Body of pancreas (tissue), 4 donors: ENCODE measurements at regions not wholly inside any gene's neighbourhood (a gene's known extent, or its start where the extent isn't known, plus 50 kb on each side); places are given as distances from the start of the nearest gene placed in this dataset.

Experiments used
- ATAC-seq: fragments of 150-250 bp; one replicate; pipeline ENCODE4 v1.9.1; 2016
- DNase-seq, 4 donors: peaks; one replicate each; pipeline ENCODE4 v3.0.0-alpha.2; 2019
- H3K27ac ChIP-seq, 4 donors: fragments of 200-600 bp; sonication (generic); 1 replicate in 3 of 4; 2 replicates in 1 of 4; pipeline versions ENCODE4 v1.5.1 to v1.6.1; 2016 to 2019; ENCODE audit warnings: mild to moderate bottlenecking in 1 of 4, mixed read lengths in 1 of 4, moderate library complexity in 1 of 4
- H3K27me3 ChIP-seq, 2 donors: fragments of 200-600 bp; sonication (generic); one replicate each; pipeline ENCODE4 v1.6.0; 2016; ENCODE audit warnings: mild to moderate bottlenecking in 1 of 2
- H3K36me3 ChIP-seq, 2 donors: fragments of 200-600 bp; sonication (generic); replicated peaks in 1 of 2; 2 replicates each; pipeline ENCODE4 v1.5.1; 2016; ENCODE audit warnings: low read depth in 2 of 2; ENCODE audit not compliant: insufficient read depth in 1 of 2
- H3K4me1 ChIP-seq: fragments of 200-600 bp; sonication (generic); one replicate; pipeline ENCODE4 v1.6.0; 2016
- H3K4me3 ChIP-seq, 2 donors: fragments of 200-600 bp; sonication (generic); 1 replicate in 1 of 2; 2 replicates in 1 of 2; pipeline ENCODE4 v1.5.1; 2016 to 2019
- H3K9me3 ChIP-seq, 3 donors: fragments of 200-600 bp; sonication (generic); 1 replicate in 2 of 3; 2 replicates in 1 of 3; pipeline ENCODE4 v1.5.1; 2016
- POLR2A ChIP-seq, 3 donors: fragments of 450-650 bp; IDR thresholded peaks; one replicate each; pipeline ENCODE4 v1.6.1; 2016; ENCODE audit warnings: antibody characterized with exemption in 3 of 3, mild to moderate bottlenecking in 2 of 3
- WGBS, 2 donors: methylation state at CpG; one replicate each; pipeline ENCODE4 v1.1.5; 2017; 5-methylcytosine and 5-hydroxymethylcytosine counted together
- intact Hi-C: fragments of 100-400 bp; cut with DNase I; formaldehyde crosslinking; loops from one replicate; pipeline ENCODE4 v1.15.1; 2023
- TF ChIP-seq, protein P1 (sequence below), 7 experiments: fragments of 450-650 bp in 4 of 7; fragments of 200-600 bp in 3 of 7; sonication (generic) in 3 of 7; IDR thresholded peaks; one replicate each; pipeline ENCODE4 v1.5.1; 2016 to 2019; ENCODE audit warnings: antibody characterized with exemption in 7 of 7

DNA sequence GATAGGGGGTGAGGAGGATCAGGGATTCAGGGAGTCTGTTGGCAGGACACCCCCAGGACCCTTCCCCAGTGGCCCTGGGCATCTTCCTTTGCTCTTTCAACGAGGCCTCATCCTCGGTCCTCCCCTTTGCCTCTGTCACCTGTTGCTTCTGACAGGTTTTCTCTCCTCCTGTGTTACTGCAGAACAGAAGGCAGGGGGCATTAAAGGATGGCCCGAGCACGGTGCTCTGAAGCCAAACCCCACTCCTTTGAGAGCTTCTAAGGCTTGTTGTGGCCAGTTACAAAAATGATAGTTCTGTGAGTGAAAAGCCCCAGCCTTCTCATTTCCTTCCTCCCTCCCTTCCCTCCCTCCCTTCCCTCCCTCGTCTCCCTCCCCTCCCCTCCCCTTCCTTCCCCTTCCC, 82.5 kb downstream of the THNSL2 start:
- Histone ChIP-seq H3K27me3 (no peaks in the 10 kb centered on the region), H3K9me3 (no peaks in the 10 kb centered on the region), H3K36me3 (no peaks in the 10 kb centered on the region), H3K27ac (no peak overlapping the region), H3K4me1 (no peaks in the 10 kb centered on the region), H3K4me3 (no peak overlapping the region)
- ATAC-seq: no peak
- intact Hi-C loops: no loop called here
- no peak for DNase-seq
- 26 to 34% methylated on average over 5 of the region's 5 CpGs for WGBS, 2 donors
- TF ChIP-seq, protein P1, sequence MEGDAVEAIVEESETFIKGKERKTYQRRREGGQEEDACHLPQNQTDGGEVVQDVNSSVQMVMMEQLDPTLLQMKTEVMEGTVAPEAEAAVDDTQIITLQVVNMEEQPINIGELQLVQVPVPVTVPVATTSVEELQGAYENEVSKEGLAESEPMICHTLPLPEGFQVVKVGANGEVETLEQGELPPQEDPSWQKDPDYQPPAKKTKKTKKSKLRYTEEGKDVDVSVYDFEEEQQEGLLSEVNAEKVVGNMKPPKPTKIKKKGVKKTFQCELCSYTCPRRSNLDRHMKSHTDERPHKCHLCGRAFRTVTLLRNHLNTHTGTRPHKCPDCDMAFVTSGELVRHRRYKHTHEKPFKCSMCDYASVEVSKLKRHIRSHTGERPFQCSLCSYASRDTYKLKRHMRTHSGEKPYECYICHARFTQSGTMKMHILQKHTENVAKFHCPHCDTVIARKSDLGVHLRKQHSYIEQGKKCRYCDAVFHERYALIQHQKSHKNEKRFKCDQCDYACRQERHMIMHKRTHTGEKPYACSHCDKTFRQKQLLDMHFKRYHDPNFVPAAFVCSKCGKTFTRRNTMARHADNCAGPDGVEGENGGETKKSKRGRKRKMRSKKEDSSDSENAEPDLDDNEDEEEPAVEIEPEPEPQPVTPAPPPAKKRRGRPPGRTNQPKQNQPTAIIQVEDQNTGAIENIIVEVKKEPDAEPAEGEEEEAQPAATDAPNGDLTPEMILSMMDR (IDR thresholded peaks at IDR 0.05): no peak
- TF ChIP-seq POLR2A (IDR thresholded peaks at IDR 0.05): no peak

DNA sequence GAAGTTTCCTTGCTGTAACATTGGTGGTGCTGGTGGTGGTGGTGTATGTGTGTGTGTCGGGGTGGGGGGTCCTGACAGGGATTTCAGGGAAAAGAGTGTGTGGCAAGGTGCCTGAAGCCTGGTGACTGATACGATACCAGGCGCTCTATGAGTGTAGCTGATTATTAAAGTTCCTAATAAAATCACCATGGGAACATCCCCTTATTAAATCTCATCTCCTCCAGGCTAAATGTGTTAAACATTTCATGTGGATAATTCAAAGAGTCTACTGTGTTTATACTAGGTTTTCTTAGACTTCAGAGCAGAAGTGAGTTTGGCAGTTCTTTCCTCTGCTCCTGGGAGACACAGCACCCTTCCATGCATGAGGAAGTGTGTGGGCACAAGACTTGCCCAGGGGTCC, 82.0 kb downstream of the THNSL2 start:
- no peak for ATAC-seq
- H3K36me3 ChIP-seq: no peaks in the 10 kb centered on the region
- H3K4me3 ChIP-seq: no peak overlapping the region
- TF ChIP-seq, protein P1 (IDR thresholded peaks at IDR 0.05): no peak
- no peak for TF ChIP-seq POLR2A (IDR thresholded peaks at IDR 0.05)
- H3K27ac ChIP-seq: no peak overlapping the region
- no peaks in the 10 kb centered on the region for H3K9me3 ChIP-seq
- no peak for DNase-seq
- WGBS, 2 donors: 86 to 88% methylated on average over 3 of the region's 3 CpGs
- H3K27me3 ChIP-seq: no peaks in the 10 kb centered on the region
- no peaks in the 10 kb centered on the region for H3K4me1 ChIP-seq
- intact Hi-C loops: no loop called here

DNA sequence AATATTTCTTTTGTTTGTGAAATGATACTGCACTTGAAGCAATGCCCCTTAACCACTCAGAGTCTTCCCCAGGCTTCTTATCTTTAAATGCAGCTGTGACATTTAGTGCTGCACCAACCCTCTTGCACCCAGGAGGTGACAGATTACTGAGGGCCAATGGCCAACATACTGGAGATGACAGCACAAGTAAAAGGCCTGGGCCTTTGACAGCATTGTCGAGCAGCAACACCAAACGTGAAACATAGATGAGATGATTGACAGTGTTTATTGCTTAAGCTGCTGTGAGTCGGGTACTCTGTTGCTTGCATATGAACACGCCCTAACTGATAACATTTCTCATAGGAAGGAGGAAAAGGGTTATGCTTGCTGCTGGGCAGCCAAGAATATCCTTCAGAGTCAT, 80.3 kb downstream of the THNSL2 start:
- ATAC-seq (no peak), DNase-seq (no peak)
- H3K27ac ChIP-seq: no peak overlapping the region
- intact Hi-C loops: no loop called here
- H3K4me3 ChIP-seq: no peak overlapping the region
- no peaks in the 10 kb centered on the region for H3K4me1 ChIP-seq
- no peaks in the 10 kb centered on the region for H3K9me3 ChIP-seq
- H3K36me3 ChIP-seq: no peaks in the 10 kb centered on the region
- no peaks in the 10 kb centered on the region for H3K27me3 ChIP-seq
- TF ChIP-seq, protein P1 (IDR thresholded peaks at IDR 0.05): no peak
- TF ChIP-seq POLR2A (IDR thresholded peaks at IDR 0.05): no peak
- 58 to 62% methylated on average over 4 of the region's 4 CpGs for whole genome bisulfite sequencing, 2 donors

DNA sequence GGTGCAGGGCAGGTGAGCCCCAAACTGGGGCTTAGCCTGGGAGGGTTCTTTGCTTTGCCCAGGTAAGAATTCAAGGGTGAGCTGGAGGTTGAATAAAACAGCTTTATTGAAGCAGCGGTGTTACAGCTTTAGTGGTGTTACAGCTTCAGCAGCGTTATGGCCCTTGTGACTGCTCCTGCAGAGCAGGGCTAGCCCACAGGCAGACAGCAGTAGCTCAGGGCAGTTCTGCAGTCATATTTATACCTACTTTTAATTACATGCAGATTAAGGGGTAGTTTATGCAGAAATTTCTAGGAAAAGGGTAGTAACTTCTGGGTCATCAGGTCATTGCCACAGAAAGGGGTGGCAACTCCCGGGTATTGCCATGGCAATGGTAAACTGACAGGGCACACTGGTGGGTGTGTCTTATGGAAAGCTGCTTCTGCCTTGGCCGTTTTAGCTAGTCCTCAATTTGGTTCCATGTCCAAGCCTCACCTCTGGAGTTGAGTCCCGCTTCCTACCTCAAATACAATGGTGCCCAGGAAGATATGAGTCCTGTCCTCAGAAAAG, 78.2 kb downstream of the THNSL2 start:
- no peak overlapping the region for H3K27ac ChIP-seq
- no peaks in the 10 kb centered on the region for H3K4me1 ChIP-seq
- H3K4me3 ChIP-seq: no peak overlapping the region
- WGBS, 2 donors: 70 to 79% methylated on average over 5 of the region's 5 CpGs
- intact Hi-C loops: no loop called here
- ATAC-seq (no peak), DNase-seq (no peak)
- H3K27me3 ChIP-seq: no peaks in the 10 kb centered on the region
- H3K36me3 ChIP-seq: no peaks in the 10 kb centered on the region
- TF ChIP-seq POLR2A (IDR thresholded peaks at IDR 0.05): no peak
- TF ChIP-seq, protein P1 (IDR thresholded peaks at IDR 0.05): no peak
- no peaks in the 10 kb centered on the region for H3K9me3 ChIP-seq

DNA sequence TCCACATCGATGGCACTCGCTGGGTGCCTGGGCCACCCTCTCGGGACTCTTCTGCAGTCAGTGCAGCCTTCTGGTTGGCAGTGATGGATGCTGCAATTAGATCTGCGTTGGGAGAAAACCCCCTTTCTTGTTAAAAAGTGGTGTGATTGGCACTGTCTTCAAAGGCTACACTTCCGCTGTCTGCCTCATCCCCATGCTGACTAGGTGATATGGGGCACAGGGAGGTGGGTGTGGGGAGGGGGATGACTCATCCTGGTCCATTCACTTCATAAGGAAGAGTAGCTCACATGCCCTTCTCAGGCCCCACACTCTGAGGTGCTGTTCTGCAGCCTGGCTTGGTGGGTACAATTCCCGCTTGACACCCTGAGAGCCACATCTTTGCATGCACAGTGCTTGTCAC, 77.4 kb downstream of the THNSL2 start:
- TF ChIP-seq, protein P1 (IDR thresholded peaks at IDR 0.05): no peak
- no peak for TF ChIP-seq POLR2A (IDR thresholded peaks at IDR 0.05)
- no peak for ATAC-seq
- no peaks in the 10 kb centered on the region for H3K4me1 ChIP-seq
- no peaks in the 10 kb centered on the region for H3K9me3 ChIP-seq
- WGBS, 2 donors: 71 to 77% methylated on average over 6 of the region's 6 CpGs
- DNase-seq: no peak
- intact Hi-C loops: no loop called here
- H3K27ac ChIP-seq: no peak overlapping the region
- no peaks in the 10 kb centered on the region for H3K27me3 ChIP-seq
- H3K4me3 ChIP-seq: no peak overlapping the region
- H3K36me3 ChIP-seq: no peaks in the 10 kb centered on the region
